ENCODE measurements at regions not wholly inside any gene's neighbourhood (a gene's known extent, or its start where the extent isn't known, plus 50 kb on each side); places are given as distances from the start of the nearest gene placed in this dataset.

- no peak for DNase-seq
Measured at GRCh38 chr2:217208867-217209266, 349.0 kb upstream of the TNP1 start.

- no peak for DNase-seq
Measured at GRCh38 chr2:217207699-217208010, 347.8 kb upstream of the TNP1 start.

DNA sequence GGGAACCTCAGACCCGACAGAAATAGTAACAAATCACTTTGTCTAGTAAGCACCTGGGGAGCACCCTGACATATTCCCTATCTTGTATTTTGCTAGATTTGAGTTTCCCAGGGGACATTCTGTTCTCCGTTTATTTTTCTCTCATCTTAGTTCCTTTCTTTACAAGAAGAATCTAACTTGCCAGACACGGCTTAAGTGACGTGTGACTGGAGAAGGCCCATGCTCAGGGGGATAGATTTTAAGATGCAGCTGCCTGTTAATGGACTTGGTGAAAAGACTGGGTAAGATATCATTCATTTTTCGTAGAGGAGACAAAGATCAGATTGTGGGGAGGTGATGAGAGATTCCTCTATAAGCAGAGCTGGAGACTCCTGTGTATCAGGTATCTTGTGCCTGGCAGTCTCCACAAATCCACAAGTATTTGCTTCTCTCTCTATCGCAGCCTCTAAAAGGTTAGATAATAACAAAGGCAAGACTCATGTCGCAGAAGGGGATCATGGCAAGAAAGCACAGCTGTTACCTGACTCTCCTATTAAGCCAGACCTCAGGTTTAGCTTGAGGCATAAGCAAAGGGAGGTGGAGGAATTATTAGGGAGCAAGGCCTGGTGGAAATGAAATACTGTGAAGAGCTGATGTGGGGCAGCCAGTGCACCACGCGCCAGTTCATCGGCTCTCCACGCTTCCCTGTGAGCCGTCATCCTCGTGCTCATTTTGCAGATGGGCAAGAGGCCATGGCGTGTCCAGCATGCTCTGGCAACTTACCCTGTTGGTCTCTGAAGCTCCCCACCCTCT lies 347.2 kb upstream of the TNP1 start:
- no peak for DNase-seq

DNA sequence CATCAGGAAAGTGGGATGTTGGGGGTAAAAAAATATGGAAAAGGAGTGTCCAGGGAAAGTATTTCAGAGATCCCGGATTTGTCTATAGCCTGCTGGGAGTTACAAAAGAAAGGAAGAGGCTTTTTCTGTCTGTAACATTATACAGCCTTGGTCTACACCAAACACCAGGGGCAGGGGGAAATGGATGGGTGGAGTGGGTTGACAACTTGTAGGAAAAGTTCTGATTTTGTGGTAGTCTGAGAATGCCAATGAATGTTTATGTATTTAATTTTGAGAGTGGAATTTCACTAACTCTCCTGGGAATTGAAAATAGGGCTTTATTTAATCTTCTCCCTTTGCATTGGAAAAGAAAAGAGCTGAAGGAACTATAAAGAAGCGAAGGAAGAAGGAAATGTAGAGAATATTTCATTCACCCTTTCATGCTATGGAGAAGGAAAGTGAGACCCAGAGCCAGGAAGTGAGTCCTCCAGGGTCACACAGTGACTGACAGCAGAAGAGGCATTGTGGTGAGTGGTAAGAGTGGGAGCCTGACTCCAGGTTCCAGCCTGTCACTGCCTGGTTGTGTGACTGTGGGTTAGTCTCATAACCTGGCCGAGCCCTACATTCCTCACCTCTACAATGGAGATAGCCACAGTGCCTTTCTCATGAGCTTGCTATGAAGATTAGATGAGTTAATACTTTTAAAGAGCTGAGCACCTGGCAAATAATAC lies 346.3 kb upstream of the TNP1 start:
- no peak for DNase-seq

GRCh38 chr2:217204358-217204757 lies 344.5 kb upstream of the TNP1 start:
- no peak for DNase-seq

DNA sequence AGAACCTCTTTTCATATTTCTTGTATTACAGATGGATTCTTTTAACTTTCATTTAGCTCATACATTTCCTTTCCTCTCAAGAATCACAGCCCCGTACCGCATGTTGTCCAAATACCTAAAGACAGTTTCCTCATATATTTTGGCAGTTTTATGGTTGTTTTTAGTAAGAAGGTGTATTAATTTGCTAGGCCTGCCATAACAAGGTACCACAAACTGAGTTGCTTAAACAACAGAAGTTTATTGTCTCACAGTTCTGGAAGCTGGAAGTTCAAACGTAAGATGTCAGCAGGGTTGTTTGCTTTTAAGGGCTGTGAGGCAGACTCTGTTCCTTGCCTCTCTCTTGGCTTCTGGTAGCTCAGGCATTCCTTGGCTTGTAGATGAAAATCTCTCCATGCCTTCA lies 343.2 kb upstream of the TNP1 start:
- no peak for DNase-seq

GRCh38 chr2:217199255-217199630 lies 339.4 kb upstream of the TNP1 start:
- no peak for DNase-seq

GRCh38 chr2:217195658-217196446 lies 336.0 kb upstream of the TNP1 start:
- no peak for DNase-seq

- DNase-seq = no peak
Measured at GRCh38 chr2:217195016-217195415, 335.2 kb upstream of the TNP1 start.

- no peak for DNase-seq
Measured at GRCh38 chr2:217193431-217194340, 333.8 kb upstream of the TNP1 start.

DNA sequence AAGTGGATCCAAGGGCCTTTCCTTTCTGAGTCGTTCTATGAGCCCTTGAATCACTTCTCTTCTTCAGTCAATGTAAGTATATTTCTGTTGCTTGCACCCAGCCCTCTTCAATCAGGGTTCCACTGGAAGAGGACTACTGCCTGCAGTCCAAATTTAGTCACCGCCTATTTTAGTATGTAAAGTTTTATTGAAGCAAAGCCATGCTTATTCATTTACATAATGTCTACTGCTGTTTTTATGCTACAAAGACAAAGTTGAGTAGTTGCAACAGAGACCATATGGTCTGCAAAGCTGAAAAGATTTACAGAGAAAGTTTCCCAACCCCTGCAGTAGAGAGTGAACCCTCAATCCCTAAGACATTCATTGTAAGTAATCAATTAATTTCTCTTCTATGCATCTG lies 332.5 kb upstream of the TNP1 start:
- no peak for DNase-seq

- DNase-seq = no peak
Measured at GRCh38 chr2:217189747-217190146, 329.9 kb upstream of the TNP1 start.

GRCh38 chr2:217189131-217189530 lies 329.3 kb upstream of the TNP1 start:
- no peak for DNase-seq

- DNase-seq = no peak
Measured at GRCh38 chr2:217186668-217187159, 326.9 kb upstream of the TNP1 start.

- DNase-seq = no peak
Measured at GRCh38 chr2:217186152-217186551, 326.3 kb upstream of the TNP1 start.

DNA sequence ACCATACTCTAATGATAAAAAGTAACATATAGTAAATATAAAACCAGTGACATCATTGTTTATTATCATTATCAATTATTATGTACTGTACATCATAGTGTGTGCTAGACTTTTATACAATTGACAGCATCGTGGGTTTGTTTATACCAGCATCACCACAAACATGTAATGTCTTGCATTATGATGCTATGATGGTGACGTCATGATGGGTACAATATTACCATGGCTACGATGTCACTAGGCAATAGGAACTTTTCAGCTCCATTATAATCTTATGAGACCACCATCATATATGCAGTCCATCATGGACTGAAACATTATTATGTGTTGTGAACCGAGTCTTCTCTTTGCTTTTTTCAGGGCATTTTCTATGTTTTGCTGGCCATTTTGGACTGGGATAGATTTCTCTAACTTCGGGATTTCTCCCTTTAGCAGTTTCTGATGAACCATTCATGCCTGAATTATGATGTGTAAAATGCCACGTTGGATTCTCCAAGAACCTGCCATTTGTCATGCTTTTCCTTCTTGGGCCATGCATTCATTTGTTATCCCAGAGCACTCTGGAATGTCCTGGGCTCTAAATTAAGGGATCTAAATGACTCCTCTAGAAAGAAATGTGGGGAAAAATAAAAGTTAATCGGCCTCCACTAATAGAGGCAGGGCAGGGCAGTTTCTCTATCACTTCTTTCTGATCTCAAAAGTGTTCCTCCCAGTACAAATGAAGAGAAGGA lies 325.6 kb upstream of the TNP1 start:
- DNase-seq = no peak

GRCh38 chr2:217184242-217184641 lies 324.4 kb upstream of the TNP1 start:
- no peak for DNase-seq

GRCh38 chr2:217183471-217183870 lies 323.6 kb upstream of the TNP1 start:
- DNase-seq = no peak

- no peak for DNase-seq
Measured at GRCh38 chr2:217182926-217183325, 323.1 kb upstream of the TNP1 start.

GRCh38 chr2:217181512-217181911 lies 321.6 kb upstream of the TNP1 start:
- DNase-seq = no peak

DNA sequence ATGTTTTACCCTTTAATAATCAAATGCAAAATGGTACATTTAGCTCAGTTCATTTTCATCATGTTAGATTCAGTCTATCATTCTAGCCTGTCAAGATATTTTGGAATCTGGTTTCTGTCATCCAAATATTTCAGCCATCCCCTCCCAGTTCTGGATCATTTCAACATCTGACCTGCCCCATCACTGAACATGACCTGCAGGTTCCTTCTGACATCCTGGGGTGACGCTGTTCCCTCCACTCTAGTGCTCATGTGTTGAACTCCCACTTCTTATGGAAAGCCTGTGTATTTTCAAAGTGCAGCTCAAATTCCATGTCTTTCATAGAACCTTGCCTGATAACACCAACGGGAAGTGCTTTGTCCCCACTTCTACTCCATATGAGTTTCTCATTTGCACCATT lies 320.0 kb upstream of the TNP1 start:
- no peak for DNase-seq
